Neural progenitor cell (in vitro differentiated cells): ENCODE measurements at regions not wholly inside any gene's neighbourhood (a gene's known extent, or its start where the extent isn't known, plus 50 kb on each side); places are given as distances from the start of the nearest gene placed in this dataset.

Source experiments
- CTCF ChIP-seq: fragments of 200-600 bp; sonication (generic); IDR thresholded peaks from 2 replicates; pipeline ENCODE4 v1.5.1; 2017; ENCODE audit warnings: antibody characterized with exemption, mild to moderate bottlenecking
- EZH2 ChIP-seq: fragments of 200-600 bp; sonication (generic); IDR thresholded peaks from 2 replicates; pipeline ENCODE4 v1.6.1; 2017; ENCODE audit warnings: antibody characterized with exemption, mild to moderate bottlenecking, moderate library complexity
- EZH2phosphoT487 ChIP-seq: fragments of 200-600 bp; sonication (generic); IDR thresholded peaks from 2 replicates; pipeline ENCODE4 v1.6.1; 2017; ENCODE audit warnings: antibody characterized with exemption

GRCh38 chr12:119263466-119263865 lies 71.1 kb upstream of the CCDC60 start:
- TF ChIP-seq EZH2 (no peak), CTCF (no peak), EZH2phosphoT487 (no peak)
